HEK293T (cell line): ENCODE measurements at regions not wholly inside any gene's neighbourhood (a gene's known extent, or its start where the extent isn't known, plus 50 kb on each side); places are given as distances from the start of the nearest gene placed in this dataset.

Experiments used
- BHLHE40 ChIP-seq: fragments of 450-650 bp; IDR thresholded peaks from 2 replicates; pipeline ENCODE4 v1.6.1; 2016; ENCODE audit warnings: mild to moderate bottlenecking, moderate library complexity, borderline replicate concordance
- CTBP1 ChIP-seq: fragments of 450-650 bp; IDR thresholded peaks from 2 replicates; pipeline ENCODE4 v1.6.1; 2016; ENCODE audit warnings: borderline replicate concordance
- ELF4 ChIP-seq: fragments of 450-650 bp; IDR thresholded peaks from 2 replicates; pipeline ENCODE4 v1.6.1; 2017; ENCODE audit warnings: antibody characterized with exemption
- FOXK2 ChIP-seq: fragments of 450-650 bp; IDR thresholded peaks from 2 replicates; pipeline ENCODE4 v1.6.1; 2016; ENCODE audit warnings: mild to moderate bottlenecking
- HDGF ChIP-seq: fragments of 450-650 bp; IDR thresholded peaks from 2 replicates; pipeline ENCODE4 v1.6.1; 2017; ENCODE audit warnings: antibody characterized with exemption, borderline replicate concordance
- SP1 ChIP-seq: fragments of 450-650 bp; IDR thresholded peaks from 2 replicates; pipeline ENCODE4 v1.6.1; 2017
- TARDBP ChIP-seq: fragments of 450-650 bp; IDR thresholded peaks from 2 replicates; pipeline ENCODE4 v1.6.1; 2016

DNA sequence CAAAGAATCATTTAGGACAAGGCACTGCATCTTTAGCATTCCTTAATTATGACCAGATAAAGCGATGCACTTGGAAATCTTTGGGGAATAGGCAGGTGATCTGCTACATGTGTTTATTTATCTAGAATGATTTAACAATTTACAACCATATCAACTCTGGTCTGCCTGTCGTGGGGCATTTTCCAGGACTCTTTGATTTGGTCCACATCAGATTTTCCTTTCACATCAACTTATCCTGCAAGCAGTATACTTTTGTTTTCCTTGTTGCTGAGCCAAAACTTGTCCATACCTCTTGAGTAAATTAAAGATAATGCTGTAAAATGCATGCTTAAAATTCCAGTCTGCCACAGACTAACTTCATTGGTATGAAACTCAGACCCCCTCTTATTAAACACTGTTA, 312.4 kb upstream of the TCF4 start:
- TF ChIP-seq CTBP1 = no peak
- TF ChIP-seq SP1 = no peak
- TF ChIP-seq TARDBP = no peak
- no peak for TF ChIP-seq ELF4
- no peak for TF ChIP-seq FOXK2
- TF ChIP-seq HDGF = no peak
- no peak for TF ChIP-seq BHLHE40
